AG09309 (cell line): ENCODE measurements at regions not wholly inside any gene's neighbourhood (a gene's known extent, or its start where the extent isn't known, plus 50 kb on each side); places are given as distances from the start of the nearest gene placed in this dataset.

ENCODE experiments used
- DNase-seq: peaks from one replicate; pipeline ENCODE4 v3.0.0-alpha.2; 2010; ENCODE audit warnings: low read depth
- H3K4me3 ChIP-seq: 2 replicates; pipeline ENCODE4 v1.5.1; 2011; ENCODE audit warnings: mild to moderate bottlenecking, low read depth, low read length, moderate library complexity; ENCODE audit not compliant: control insufficient read depth
- TF ChIP-seq, protein P1 (sequence below): IDR thresholded peaks from 2 replicates; pipeline ENCODE4 v1.5.1; 2011; ENCODE audit warnings: mild to moderate bottlenecking, low read depth, low read length, inconsistent platforms; ENCODE audit not compliant: insufficient read depth, control insufficient read depth; ENCODE audit errors: missing control alignments

DNA sequence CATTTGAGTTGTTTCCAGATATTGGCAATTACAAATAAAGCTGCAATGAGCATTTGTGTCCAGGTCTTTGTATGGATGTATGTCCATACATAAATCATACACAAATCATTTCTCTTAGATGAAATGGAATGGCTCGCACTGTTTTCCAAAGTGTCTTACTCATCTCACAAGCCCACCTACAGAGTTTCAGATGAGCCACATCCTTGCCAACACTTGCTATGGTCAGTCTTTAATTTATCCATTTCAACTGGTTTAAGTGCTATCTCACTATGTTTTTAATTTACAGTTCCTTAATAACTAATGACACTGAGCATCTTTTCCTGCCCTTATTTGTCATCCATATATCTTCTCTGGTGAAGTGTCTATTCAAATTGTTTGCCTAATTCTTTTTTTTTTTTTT lies 132.9 kb upstream of the DIO3 start:
- DNase-seq = no peak
- TF ChIP-seq, protein P1, sequence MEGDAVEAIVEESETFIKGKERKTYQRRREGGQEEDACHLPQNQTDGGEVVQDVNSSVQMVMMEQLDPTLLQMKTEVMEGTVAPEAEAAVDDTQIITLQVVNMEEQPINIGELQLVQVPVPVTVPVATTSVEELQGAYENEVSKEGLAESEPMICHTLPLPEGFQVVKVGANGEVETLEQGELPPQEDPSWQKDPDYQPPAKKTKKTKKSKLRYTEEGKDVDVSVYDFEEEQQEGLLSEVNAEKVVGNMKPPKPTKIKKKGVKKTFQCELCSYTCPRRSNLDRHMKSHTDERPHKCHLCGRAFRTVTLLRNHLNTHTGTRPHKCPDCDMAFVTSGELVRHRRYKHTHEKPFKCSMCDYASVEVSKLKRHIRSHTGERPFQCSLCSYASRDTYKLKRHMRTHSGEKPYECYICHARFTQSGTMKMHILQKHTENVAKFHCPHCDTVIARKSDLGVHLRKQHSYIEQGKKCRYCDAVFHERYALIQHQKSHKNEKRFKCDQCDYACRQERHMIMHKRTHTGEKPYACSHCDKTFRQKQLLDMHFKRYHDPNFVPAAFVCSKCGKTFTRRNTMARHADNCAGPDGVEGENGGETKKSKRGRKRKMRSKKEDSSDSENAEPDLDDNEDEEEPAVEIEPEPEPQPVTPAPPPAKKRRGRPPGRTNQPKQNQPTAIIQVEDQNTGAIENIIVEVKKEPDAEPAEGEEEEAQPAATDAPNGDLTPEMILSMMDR = no peak
- no peak overlapping the region for H3K4me3 ChIP-seq

DNA sequence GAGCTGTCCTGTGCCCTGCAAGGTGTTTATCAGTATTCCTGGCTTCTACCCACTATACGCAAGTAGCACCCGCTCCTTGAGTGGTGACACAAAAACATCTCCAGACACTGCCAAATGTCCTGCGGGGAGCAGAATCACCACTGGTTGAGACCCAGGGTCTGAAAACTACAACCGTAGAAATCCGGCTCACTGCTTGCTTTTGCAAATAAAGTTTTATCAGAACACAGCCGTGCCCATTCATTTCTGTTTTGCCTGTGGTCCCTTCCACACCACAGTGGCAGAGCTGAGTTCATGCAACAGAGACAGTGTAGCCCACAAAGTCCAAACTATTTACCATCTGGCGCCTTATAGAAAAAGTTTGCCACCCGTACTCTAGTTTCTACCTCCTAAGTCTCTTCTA lies 125.7 kb upstream of the DIO3 start:
- TF ChIP-seq, protein P1 = no peak
- H3K4me3 ChIP-seq = no peak overlapping the region
- no peak for DNase-seq

DNA sequence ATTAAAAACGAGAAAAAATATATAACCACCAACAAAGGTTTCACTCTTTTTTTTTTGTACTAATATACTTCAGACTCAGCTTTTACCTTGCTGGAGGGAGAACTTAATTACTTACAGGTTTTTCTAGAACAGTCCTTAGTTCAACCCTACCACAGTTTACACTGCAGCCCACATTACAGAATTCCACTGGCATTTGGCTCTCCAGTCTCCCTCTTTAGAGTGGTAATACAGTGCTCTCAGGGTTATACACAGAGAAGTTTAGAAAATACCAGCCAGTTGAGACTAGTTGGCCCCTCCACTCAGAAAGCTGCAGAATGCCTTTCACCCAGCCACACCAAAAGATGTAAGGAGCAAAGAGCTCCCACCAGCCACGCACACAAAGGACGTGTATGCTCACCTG lies 122.3 kb upstream of the DIO3 start:
- TF ChIP-seq, protein P1 = no peak
- no peak overlapping the region for H3K4me3 ChIP-seq
- no peak for DNase-seq

DNA sequence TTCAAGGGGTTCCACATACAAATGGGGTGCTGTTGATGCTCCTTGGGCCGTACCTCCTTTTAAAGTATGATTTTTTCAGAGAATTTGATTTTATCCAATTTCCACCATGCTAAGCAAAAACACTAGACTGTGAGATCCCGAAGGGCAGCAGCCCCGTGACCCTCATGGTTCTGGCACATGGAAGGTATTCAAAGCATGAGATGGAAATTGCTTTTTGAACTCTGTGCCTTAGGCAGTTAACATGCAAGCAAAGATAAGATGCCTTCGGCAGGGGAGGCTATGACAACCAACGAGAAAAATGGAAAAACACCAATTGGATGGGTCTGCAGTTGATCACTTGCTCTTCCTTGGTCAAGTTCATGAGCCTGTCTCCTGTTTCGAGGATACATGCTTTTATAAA lies 120.8 kb upstream of the DIO3 start:
- H3K4me3 ChIP-seq = no peak overlapping the region
- TF ChIP-seq, protein P1 = no peak
- no peak for DNase-seq

DNA sequence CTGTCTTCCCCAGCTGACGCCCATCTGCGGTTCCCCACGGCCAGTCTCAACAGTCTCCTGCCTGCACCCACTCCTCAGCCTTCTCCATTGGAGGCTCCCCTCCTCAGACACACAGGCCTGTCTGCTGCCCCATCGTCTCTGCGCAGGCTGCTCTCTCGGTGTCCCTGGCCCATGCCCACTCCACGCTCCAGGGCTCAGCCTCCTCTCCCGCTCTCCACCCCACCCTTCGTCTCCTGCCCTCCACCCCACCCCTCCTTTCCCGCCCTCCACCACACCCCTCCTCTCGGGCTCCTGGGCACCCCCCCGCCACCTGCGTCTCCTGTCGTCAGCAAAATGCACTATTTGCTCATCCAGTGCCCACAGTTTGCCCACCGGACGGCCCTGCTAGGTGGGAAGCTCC lies 119.6 kb upstream of the DIO3 start:
- H3K4me3 ChIP-seq = no peak overlapping the region
- DNase-seq = no peak
- TF ChIP-seq, protein P1 = no peak

DNA sequence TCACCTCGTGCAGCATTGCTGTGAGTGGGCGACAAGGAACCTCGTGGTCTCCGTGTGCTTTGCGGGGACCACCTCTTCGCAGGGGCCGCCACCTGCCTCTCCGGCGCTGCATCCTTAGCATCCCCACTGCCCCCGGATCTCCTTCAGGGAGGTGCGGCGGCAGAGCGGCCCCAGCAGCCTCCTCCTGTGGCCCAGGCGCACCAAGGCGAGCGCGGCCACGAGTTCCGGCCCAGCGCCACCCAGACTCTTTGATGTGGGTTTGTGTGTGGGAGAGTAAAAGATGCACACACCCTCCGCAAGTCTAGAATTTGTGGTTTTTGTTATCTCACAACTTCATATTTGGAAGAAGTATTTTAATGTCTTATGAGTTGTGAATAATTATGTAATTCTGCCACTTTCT lies 118.8 kb upstream of the DIO3 start:
- H3K4me3 ChIP-seq = no peak overlapping the region
- DNase-seq = no peak

DNA sequence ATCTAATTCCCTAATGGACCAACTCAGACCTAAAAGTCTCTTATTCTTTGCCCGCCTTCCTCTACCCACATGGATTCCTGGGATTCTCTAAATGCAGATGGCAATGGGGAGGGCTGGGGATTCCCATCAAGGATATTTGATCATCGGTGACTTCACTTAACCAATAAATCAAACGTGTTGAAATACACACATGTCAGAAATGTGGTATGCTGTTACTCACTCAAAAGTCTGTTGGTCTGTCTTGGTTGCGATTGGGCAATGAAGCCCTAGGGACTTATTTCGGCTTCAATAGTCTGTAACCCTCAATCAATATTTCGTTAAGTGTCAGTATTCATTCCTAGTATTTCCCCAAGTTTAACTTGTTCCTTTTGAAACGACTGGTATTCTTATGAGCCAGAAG lies 117.2 kb upstream of the DIO3 start:
- TF ChIP-seq, protein P1 = no peak
- H3K4me3 ChIP-seq = no peak overlapping the region
- DNase-seq = peak; percentile 52

More for the DNA sequence above, 118.8 kb upstream of the DIO3 start:
- TF ChIP-seq, protein P1 = no peak
